ENCODE measurements at regions not wholly inside any gene's neighbourhood (a gene's known extent, or its start where the extent isn't known, plus 50 kb on each side); places are given as distances from the start of the nearest gene placed in this dataset.
"Not testable (repeated sequence)": the region's sequence is repeated elsewhere in the genome, so short reads cannot be mapped to it uniquely, and the experiment has no call there.

GRCh38 chr6:63010962-63011361, 200.3 kb upstream of the FKBP1C start:
- FAIRE-seq; H4K20me1 ChIP-seq (ENCODE audit: control insufficient read depth, extremely low read depth, insufficient read depth, low read length); H3K9me1 ChIP-seq (ENCODE audit: control insufficient read depth, extremely low read depth, insufficient read depth, low read length); H3K4me2 ChIP-seq (ENCODE audit: control insufficient read depth, extremely low read depth, insufficient read depth, low read depth, low read length); H3K36me3 ChIP-seq (ENCODE audit: control insufficient read depth in 2 of 2, extremely low read depth in 1 of 2, insufficient read depth in 2 of 2, low read length in 2 of 2); H3K9me3 ChIP-seq (ENCODE audit: control insufficient read depth, low read depth, low read length); H3K79me2 ChIP-seq (ENCODE audit: control insufficient read depth, insufficient read depth, low read length); H3K9ac ChIP-seq (ENCODE audit: control insufficient read depth, extremely low read depth, insufficient read depth, low read length); H3K27ac ChIP-seq (ENCODE audit: control insufficient read depth, insufficient read depth, low read length); H3K4me1 ChIP-seq (ENCODE audit: control insufficient read depth, extremely low read depth, insufficient read depth, low read length); dilution Hi-C loops (cut with MboI; ENCODE audit: extremely low pct_ligation_motif_present, low sequenced_read_pairs); H3K4me3 ChIP-seq (ENCODE audit: control insufficient read depth in 2 of 3, extremely low read depth in 1 of 3, insufficient read depth in 2 of 3, low read depth in 1 of 3, low read length in 3 of 3); H2AFZ ChIP-seq (ENCODE audit: control insufficient read depth, low read length); DNase-seq (ENCODE audit: low read depth, low spot score); H3K27me3 ChIP-seq (ENCODE audit: control insufficient read depth, extremely low read depth, insufficient read depth, low read length): not testable (repeated sequence)

- DNase-seq (ENCODE audit: low read depth, low spot score), result no peak
- H3K36me3 ChIP-seq (ENCODE audit: control insufficient read depth in 2 of 2, extremely low read depth in 1 of 2, insufficient read depth in 2 of 2, low read length in 2 of 2), result no peaks in the 10 kb centered on the region
- no peaks in the 10 kb centered on the region for H3K9me1 ChIP-seq (ENCODE audit: control insufficient read depth, extremely low read depth, insufficient read depth, low read length)
- H3K4me3 ChIP-seq (ENCODE audit: control insufficient read depth in 2 of 3, extremely low read depth in 1 of 3, insufficient read depth in 2 of 3, low read depth in 1 of 3, low read length in 3 of 3), result no peak overlapping the region
- TF ChIP-seq EZH2 (IDR thresholded peaks at IDR 0.05; ENCODE audit: low read length) (no peak), CTCF (optimal IDR thresholded peaks at IDR 0.05 in 1 of 3, IDR thresholded peaks at IDR 0.05 in 1 of 3, conservative IDR thresholded peaks at IDR 0.05 in 1 of 3; ENCODE audit: extremely low read depth in 1 of 3, insufficient read depth in 2 of 3, low read length in 3 of 3) (no peak)
- no peaks in the 10 kb centered on the region for H3K79me2 ChIP-seq (ENCODE audit: control insufficient read depth, insufficient read depth, low read length)
- H3K4me1 ChIP-seq (ENCODE audit: control insufficient read depth, extremely low read depth, insufficient read depth, low read length), result no peaks in the 10 kb centered on the region
- H3K27ac ChIP-seq (ENCODE audit: control insufficient read depth, insufficient read depth, low read length), result no peak overlapping the region
- no peak overlapping the region for H2AFZ ChIP-seq (ENCODE audit: control insufficient read depth, low read length)
- H3K9me3 ChIP-seq (ENCODE audit: control insufficient read depth, low read depth, low read length), result no peaks in the 10 kb centered on the region
- H3K27me3 ChIP-seq (ENCODE audit: control insufficient read depth, extremely low read depth, insufficient read depth, low read length), result no peaks in the 10 kb centered on the region
- no peak overlapping the region for H3K4me2 ChIP-seq (ENCODE audit: control insufficient read depth, extremely low read depth, insufficient read depth, low read depth, low read length)
- H4K20me1 ChIP-seq (ENCODE audit: control insufficient read depth, extremely low read depth, insufficient read depth, low read length), result no peaks in the 10 kb centered on the region
- dilution Hi-C loops (cut with MboI; ENCODE audit: extremely low pct_ligation_motif_present, low sequenced_read_pairs), result no loop called here
- H3K9ac ChIP-seq (ENCODE audit: control insufficient read depth, extremely low read depth, insufficient read depth, low read length), result no peak overlapping the region
- no peak for FAIRE-seq
These were observed 197.0 kb upstream of the FKBP1C start for GRCh38 chr6:63014290-63014689.

GRCh38 chr6:63022631-63023030, 188.6 kb upstream of the FKBP1C start:
- Histone ChIP-seq H3K27ac (ENCODE audit: control insufficient read depth, insufficient read depth, low read length) (no peak overlapping the region), H3K4me3 (ENCODE audit: control insufficient read depth in 2 of 3, extremely low read depth in 1 of 3, insufficient read depth in 2 of 3, low read depth in 1 of 3, low read length in 3 of 3) (no peak overlapping the region), H2AFZ (ENCODE audit: control insufficient read depth, low read length) (no peak overlapping the region), H3K4me2 (ENCODE audit: control insufficient read depth, extremely low read depth, insufficient read depth, low read depth, low read length) (no peak overlapping the region), H3K9me3 (ENCODE audit: control insufficient read depth, low read depth, low read length) (no peaks in the 10 kb centered on the region), H3K36me3 (ENCODE audit: control insufficient read depth in 2 of 2, extremely low read depth in 1 of 2, insufficient read depth in 2 of 2, low read length in 2 of 2) (no peaks in the 10 kb centered on the region), H3K9me1 (ENCODE audit: control insufficient read depth, extremely low read depth, insufficient read depth, low read length) (no peaks in the 10 kb centered on the region), H3K4me1 (ENCODE audit: control insufficient read depth, extremely low read depth, insufficient read depth, low read length) (no peaks in the 10 kb centered on the region), H4K20me1 (ENCODE audit: control insufficient read depth, extremely low read depth, insufficient read depth, low read length) (no peaks in the 10 kb centered on the region), H3K79me2 (ENCODE audit: control insufficient read depth, insufficient read depth, low read length) (no peaks in the 10 kb centered on the region), H3K27me3 (ENCODE audit: control insufficient read depth, extremely low read depth, insufficient read depth, low read length) (no peaks in the 10 kb centered on the region), H3K9ac (ENCODE audit: control insufficient read depth, extremely low read depth, insufficient read depth, low read length) (no peak overlapping the region)
- dilution Hi-C loops (cut with MboI; ENCODE audit: extremely low pct_ligation_motif_present, low sequenced_read_pairs), result no loop called here
- TF ChIP-seq EZH2 (IDR thresholded peaks at IDR 0.05; ENCODE audit: low read length), result no peak
- TF ChIP-seq CTCF (optimal IDR thresholded peaks at IDR 0.05 in 1 of 3, IDR thresholded peaks at IDR 0.05 in 1 of 3, conservative IDR thresholded peaks at IDR 0.05 in 1 of 3; ENCODE audit: extremely low read depth in 1 of 3, insufficient read depth in 2 of 3, low read length in 3 of 3), result no peak
- DNase-seq (ENCODE audit: low read depth, low spot score), result no peak
- FAIRE-seq, result no peak
